ENCODE measurements at regions not wholly inside any gene's neighbourhood (a gene's known extent, or its start where the extent isn't known, plus 50 kb on each side); places are given as distances from the start of the nearest gene placed in this dataset.

GRCh38 chr5:33115467-33115866 is 325.3 kb upstream of the TARS1 start (continued):
- TF ChIP-seq, protein P1, sequence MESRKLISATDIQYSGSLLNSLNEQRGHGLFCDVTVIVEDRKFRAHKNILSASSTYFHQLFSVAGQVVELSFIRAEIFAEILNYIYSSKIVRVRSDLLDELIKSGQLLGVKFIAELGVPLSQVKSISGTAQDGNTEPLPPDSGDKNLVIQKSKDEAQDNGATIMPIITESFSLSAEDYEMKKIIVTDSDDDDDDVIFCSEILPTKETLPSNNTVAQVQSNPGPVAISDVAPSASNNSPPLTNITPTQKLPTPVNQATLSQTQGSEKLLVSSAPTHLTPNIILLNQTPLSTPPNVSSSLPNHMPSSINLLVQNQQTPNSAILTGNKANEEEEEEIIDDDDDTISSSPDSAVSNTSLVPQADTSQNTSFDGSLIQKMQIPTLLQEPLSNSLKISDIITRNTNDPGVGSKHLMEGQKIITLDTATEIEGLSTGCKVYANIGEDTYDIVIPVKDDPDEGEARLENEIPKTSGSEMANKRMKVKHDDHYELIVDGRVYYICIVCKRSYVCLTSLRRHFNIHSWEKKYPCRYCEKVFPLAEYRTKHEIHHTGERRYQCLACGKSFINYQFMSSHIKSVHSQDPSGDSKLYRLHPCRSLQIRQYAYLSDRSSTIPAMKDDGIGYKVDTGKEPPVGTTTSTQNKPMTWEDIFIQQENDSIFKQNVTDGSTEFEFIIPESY (IDR thresholded peaks at IDR 0.05; ENCODE audit: borderline replicate concordance, low read depth): no peak
- TF ChIP-seq CHD2 (IDR thresholded peaks at IDR 0.05; ENCODE audit: low read length, partially characterized antibody): no peak
- no peak for TF ChIP-seq FOXJ3 (CRISPR knock-in tag; IDR thresholded peaks at IDR 0.05)
- TF ChIP-seq FOSL2 (IDR thresholded peaks at IDR 0.05; ENCODE audit: borderline replicate concordance, low read depth): no peak
- no peak for TF ChIP-seq USF2 (IDR thresholded peaks at IDR 0.05; ENCODE audit: borderline replicate concordance, low read depth, low read length)
- no peak for TF ChIP-seq NRF1 (IDR thresholded peaks at IDR 0.05; ENCODE audit: low read depth, low read length)
- no peak for TF ChIP-seq JUND (IDR thresholded peaks at IDR 0.05)
- TF ChIP-seq, protein P2, sequence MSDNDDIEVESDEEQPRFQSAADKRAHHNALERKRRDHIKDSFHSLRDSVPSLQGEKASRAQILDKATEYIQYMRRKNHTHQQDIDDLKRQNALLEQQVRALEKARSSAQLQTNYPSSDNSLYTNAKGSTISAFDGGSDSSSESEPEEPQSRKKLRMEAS (IDR thresholded peaks at IDR 0.05; ENCODE audit: low read depth): no peak
- TF ChIP-seq MXI1 (IDR thresholded peaks at IDR 0.05; ENCODE audit: low read depth, low read length): no peak
- TF ChIP-seq GATA2 (CRISPR knock-in tag; IDR thresholded peaks at IDR 0.05): no peak

DNA sequence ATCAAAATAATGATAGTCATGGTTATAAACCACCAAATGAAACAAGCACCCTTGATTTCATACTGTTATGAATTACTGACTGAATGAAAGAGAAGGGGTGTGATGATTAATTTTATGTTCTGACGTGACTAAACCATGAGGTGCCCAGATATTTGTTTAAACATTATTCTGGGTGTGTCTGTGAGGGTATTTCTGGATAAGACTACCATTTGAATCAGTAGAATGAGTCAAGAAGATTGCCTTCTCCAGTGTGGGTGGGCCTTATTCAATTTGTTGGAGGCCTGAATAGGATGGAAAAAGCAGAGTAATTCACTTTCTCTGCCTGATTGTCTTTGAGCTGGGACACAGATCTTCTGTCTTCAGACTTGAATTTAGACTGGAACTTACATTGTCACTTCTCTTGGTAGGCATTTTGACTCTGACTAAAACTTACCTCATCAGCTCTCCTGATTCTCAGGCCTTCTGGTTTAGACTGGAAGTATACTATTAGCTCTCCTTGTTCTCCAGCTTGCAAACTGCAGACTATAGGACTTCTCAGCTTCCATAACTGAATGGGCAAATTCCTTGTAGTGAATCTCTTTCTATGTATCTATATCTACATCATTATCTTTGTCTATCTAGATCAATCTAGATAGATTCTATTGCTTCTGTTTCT is 321.9 kb upstream of the TARS1 start:
- Histone ChIP-seq H3K4me3 (ENCODE audit: low read depth in 2 of 2, low read length in 1 of 2) (no peak overlapping the region), H2AFZ (ENCODE audit: low read depth) (no peak overlapping the region), H3K9ac (no peak overlapping the region), H3K36me3 (replicated peaks in 1 of 2; ENCODE audit: control insufficient read depth in 1 of 2, insufficient read depth in 2 of 2, low read length in 1 of 2) (no peaks in the 10 kb centered on the region), H3K4me2 (no peak overlapping the region), H3K9me3 (peaks cover 8% of the 10 kb centered on the region; the same call in 1 of the 2 replicates), H4K20me1 (ENCODE audit: insufficient read depth) (no peaks in the 10 kb centered on the region), H3K79me2 (ENCODE audit: insufficient read depth) (no peaks in the 10 kb centered on the region), H3K9me2 (no peaks in the 10 kb centered on the region), H3K27ac (ENCODE audit: low read depth in 2 of 2, low read length in 1 of 2) (no peak overlapping the region), H3K27me3 (ENCODE audit: insufficient read depth) (no peaks in the 10 kb centered on the region), H3K4me1 (ENCODE audit: control insufficient read depth in 1 of 2, insufficient read depth in 2 of 2, low read depth in 1 of 2, low read length in 1 of 2) (peaks cover 0 to 10% of the 10 kb centered on the region in 2 experiments; a peak in 1 of 4 replicates), H3F3A (replicated peaks; ENCODE audit: insufficient read depth) (peaks cover 15% of the 10 kb centered on the region)
- ChIA-PET POLR2A (no interaction called here), CTCF (no interaction called here)
- DNase-seq: no peak
- WGBS (ENCODE audit: low lambda C conversion rate): 58% methylated on average over 1 of the region's 1 CpG
- TF ChIP-seq MEF2A (IDR thresholded peaks at IDR 0.05; ENCODE audit: borderline replicate concordance, low read depth): no peak
- no peak for TF ChIP-seq JUND (IDR thresholded peaks at IDR 0.05)
- TF ChIP-seq GATA2 (CRISPR knock-in tag; IDR thresholded peaks at IDR 0.05): no peak
- no peak for TF ChIP-seq SIN3A (IDR thresholded peaks at IDR 0.05; ENCODE audit: borderline replicate concordance, low read depth, low read length)
- TF ChIP-seq, protein P1 (IDR thresholded peaks at IDR 0.05; ENCODE audit: borderline replicate concordance, low read depth): no peak
- TF ChIP-seq, protein P3, sequence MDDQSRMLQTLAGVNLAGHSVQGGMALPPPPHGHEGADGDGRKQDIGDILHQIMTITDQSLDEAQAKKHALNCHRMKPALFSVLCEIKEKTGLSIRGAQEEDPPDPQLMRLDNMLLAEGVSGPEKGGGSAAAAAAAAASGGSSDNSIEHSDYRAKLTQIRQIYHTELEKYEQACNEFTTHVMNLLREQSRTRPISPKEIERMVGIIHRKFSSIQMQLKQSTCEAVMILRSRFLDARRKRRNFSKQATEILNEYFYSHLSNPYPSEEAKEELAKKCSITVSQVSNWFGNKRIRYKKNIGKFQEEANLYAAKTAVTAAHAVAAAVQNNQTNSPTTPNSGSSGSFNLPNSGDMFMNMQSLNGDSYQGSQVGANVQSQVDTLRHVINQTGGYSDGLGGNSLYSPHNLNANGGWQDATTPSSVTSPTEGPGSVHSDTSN (IDR thresholded peaks at IDR 0.05): no peak
- TF ChIP-seq EP300 (IDR thresholded peaks at IDR 0.05; ENCODE audit: borderline replicate concordance in 1 of 2, low read depth in 1 of 2, low read length in 1 of 2): no peak
- TF ChIP-seq RXRA (IDR thresholded peaks at IDR 0.05; ENCODE audit: borderline replicate concordance, low read depth): no peak
- no peak for TF ChIP-seq FOXJ3 (CRISPR knock-in tag; IDR thresholded peaks at IDR 0.05)
- no peak for TF ChIP-seq RAD21 (IDR thresholded peaks at IDR 0.05; ENCODE audit: low read length)
- TF ChIP-seq RFX5 (IDR thresholded peaks at IDR 0.05; ENCODE audit: low read length): no peak
